Posterior cingulate gyrus (tissue), 11 donors: ENCODE measurements at regions not wholly inside any gene's neighbourhood (a gene's known extent, or its start where the extent isn't known, plus 50 kb on each side); places are given as distances from the start of the nearest gene placed in this dataset.

Experiments
- DNase-seq, 10 donors: peaks; one replicate each; pipeline versions ENCODE4 v3.0.0 to v3.0.0-alpha.2; 2020 to 2021; ENCODE audit warnings: mixed read lengths in 3 of 10
- intact Hi-C: fragments of 100-400 bp; cut with DNase I; formaldehyde crosslinking; loops from one replicate; pipeline ENCODE4 v1.15.1; 2023

- intact Hi-C loops: no loop called here
- no peak for DNase-seq
Measured at GRCh38 chr7:132672200-132672990, 96.1 kb upstream of the PLXNA4 start.

GRCh38 chr7:132666774-132667172 lies 90.5 kb upstream of the PLXNA4 start:
- DNase-seq: no peak
- intact Hi-C loops: no loop called here

GRCh38 chr7:132666071-132666773 lies 90.0 kb upstream of the PLXNA4 start:
- intact Hi-C loops: no loop called here
- no peak for DNase-seq

- DNase-seq: no peak
- intact Hi-C loops: no loop called here
Measured at GRCh38 chr7:132656846-132657776, 80.8 kb upstream of the PLXNA4 start.

- intact Hi-C loops: no loop called here
- no peak for DNase-seq
Measured at GRCh38 chr7:132656341-132656740, 80.1 kb upstream of the PLXNA4 start.

GRCh38 chr7:132655131-132655727 lies 79.0 kb upstream of the PLXNA4 start:
- intact Hi-C loops: no loop called here
- peak in 5 of 10 donors; percentile 10 to 70 (median 14) for DNase-seq

- no peak for DNase-seq
- intact Hi-C loops: no loop called here
Measured at GRCh38 chr7:132654150-132654549, 77.9 kb upstream of the PLXNA4 start.

- intact Hi-C loops: no loop called here
- no peak for DNase-seq
Measured at GRCh38 chr7:132653366-132653930, 77.2 kb upstream of the PLXNA4 start.

GRCh38 chr7:132652507-132652906 lies 76.2 kb upstream of the PLXNA4 start:
- intact Hi-C loops: no loop called here
- DNase-seq: no peak

GRCh38 chr7:132650498-132650897 lies 74.2 kb upstream of the PLXNA4 start:
- intact Hi-C loops: no loop called here
- no peak for DNase-seq

GRCh38 chr7:132647311-132647710 lies 71.0 kb upstream of the PLXNA4 start:
- no peak for DNase-seq
- intact Hi-C loops: no loop called here

GRCh38 chr7:132646052-132646451 lies 69.8 kb upstream of the PLXNA4 start:
- intact Hi-C loops: no loop called here
- DNase-seq: no peak

GRCh38 chr7:132643302-132643701 lies 67.0 kb upstream of the PLXNA4 start:
- DNase-seq: no peak
- intact Hi-C loops: no loop called here

GRCh38 chr7:132641238-132641637 lies 65.0 kb upstream of the PLXNA4 start:
- intact Hi-C loops: no loop called here
- DNase-seq: no peak

GRCh38 chr7:132639983-132640382 lies 63.7 kb upstream of the PLXNA4 start:
- intact Hi-C loops: no loop called here

GRCh38 chr7:132638000-132638399 lies 61.7 kb upstream of the PLXNA4 start:
- intact Hi-C loops: no loop called here
- no peak for DNase-seq

More at GRCh38 chr7:132639983-132640382, 63.7 kb upstream of the PLXNA4 start:
- no peak for DNase-seq

GRCh38 chr7:132636581-132636980 lies 60.3 kb upstream of the PLXNA4 start:
- DNase-seq: no peak
- intact Hi-C loops: no loop called here

GRCh38 chr7:132635127-132635526 lies 58.9 kb upstream of the PLXNA4 start:
- no peak for DNase-seq
- intact Hi-C loops: no loop called here

- DNase-seq: no peak
- intact Hi-C loops: no loop called here
Measured at GRCh38 chr7:132630834-132631233, 54.6 kb upstream of the PLXNA4 start.
